H1 (cell line): ENCODE measurements at regions not wholly inside any gene's neighbourhood (a gene's known extent, or its start where the extent isn't known, plus 50 kb on each side); places are given as distances from the start of the nearest gene placed in this dataset.

ENCODE experiments used
- CREB1 ChIP-seq: IDR thresholded peaks from 2 replicates; pipeline ENCODE4 v1.6.1; 2012; ENCODE audit warnings: inconsistent platforms
- HDAC2 ChIP-seq, 2 experiments: fragments of 300-600 bp in 1 of 2; sonication (generic) in 1 of 2; IDR thresholded peaks; 2 replicates each; pipeline ENCODE4 v1.6.1; 2011 to 2012; ENCODE audit warnings: low read depth in 2 of 2, low read length in 2 of 2, mild to moderate bottlenecking in 2 of 2, moderate library complexity in 2 of 2, borderline replicate concordance in 1 of 2, inconsistent platforms in 1 of 2
- JUN ChIP-seq: IDR thresholded peaks from 2 replicates; pipeline ENCODE4 v1.6.1; 2011; ENCODE audit warnings: low read depth, mild to moderate bottlenecking, improper control_type of control experiment, low read length
- RAD21 ChIP-seq, 2 experiments: IDR thresholded peaks in 1 of 2; conservative IDR thresholded peaks in 1 of 2; 2 replicates each; pipeline ENCODE4 v1.6.1; 2011; ENCODE audit warnings: low read depth in 2 of 2, low read length in 2 of 2, improper control_type of control experiment in 1 of 2, inconsistent platforms in 1 of 2, mild to moderate bottlenecking in 1 of 2, moderate library complexity in 1 of 2
- SIX5 ChIP-seq: IDR thresholded peaks from 2 replicates; pipeline ENCODE4 v1.6.1; 2011; ENCODE audit warnings: mild to moderate bottlenecking, low read depth, low read length
- TEAD4 ChIP-seq: IDR thresholded peaks from 2 replicates; pipeline ENCODE4 v1.6.1; 2012; ENCODE audit warnings: low read depth, low read length, inconsistent platforms, mixed read lengths

DNA sequence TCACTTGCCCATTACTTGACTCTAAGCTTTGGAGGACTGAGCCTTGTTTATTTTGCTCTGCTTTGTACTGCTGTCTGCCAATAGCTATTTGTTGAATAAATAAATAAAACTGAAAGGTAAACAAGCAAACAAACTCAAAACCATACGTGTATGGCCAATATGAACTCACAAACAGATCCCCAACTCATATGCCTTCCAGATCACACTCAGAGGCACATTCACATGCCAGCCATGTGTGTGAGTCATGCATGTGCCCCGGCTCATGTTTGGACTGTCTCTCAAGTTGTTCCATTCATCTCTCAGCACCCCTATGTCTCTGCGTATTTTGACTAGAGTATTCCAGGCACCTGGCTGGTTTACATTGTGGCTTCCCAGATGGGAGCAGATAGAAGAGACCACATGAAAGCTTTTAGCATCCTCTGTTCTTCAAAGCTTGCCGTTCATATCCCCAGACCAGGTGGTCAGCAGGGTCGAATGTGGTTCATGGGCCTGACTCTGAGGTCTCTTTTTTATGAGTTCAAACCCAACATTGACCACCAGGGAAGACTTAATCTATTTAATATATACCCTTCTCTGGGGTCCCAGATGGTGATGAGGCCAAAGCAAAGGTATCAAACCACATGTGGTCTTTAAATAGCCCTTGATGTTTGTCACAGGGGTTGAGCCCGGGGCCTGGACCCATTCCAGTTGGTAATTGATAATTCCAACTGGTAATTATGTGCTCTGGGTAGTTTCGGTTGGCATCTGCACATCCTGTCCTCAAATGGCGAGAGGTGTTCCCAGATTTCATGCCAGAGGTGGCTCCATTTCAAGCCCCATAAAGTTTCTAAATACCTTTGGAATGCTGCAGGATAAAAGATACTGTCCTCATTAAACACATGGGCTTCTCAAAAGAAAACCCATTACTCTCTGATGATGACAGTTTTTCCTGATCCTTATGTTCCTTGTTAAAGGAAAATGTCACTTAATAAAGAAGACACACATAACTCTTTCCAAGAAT, 287.3 kb upstream of the MAF start (continued):
- TF ChIP-seq TEAD4 (no peak), RAD21 (IDR thresholded peaks at IDR 0.05 in 1 of 2, conservative IDR thresholded peaks at IDR 0.05 in 1 of 2; ENCODE audit: low read depth in 2 of 2, low read length in 2 of 2) (no peak), HDAC2 (IDR thresholded peaks at IDR 0.05; ENCODE audit: borderline replicate concordance in 1 of 2, low read depth in 2 of 2, low read length in 2 of 2) (no peak), CREB1 (no peak), SIX5 (no peak), JUN (no peak)
